Glomerular visceral epithelial cell (primary cell): ENCODE measurements at regions not wholly inside any gene's neighbourhood (a gene's known extent, or its start where the extent isn't known, plus 50 kb on each side); places are given as distances from the start of the nearest gene placed in this dataset.
"Not testable (repeated sequence)": the region's sequence is repeated elsewhere in the genome, so short reads cannot be mapped to it uniquely, and the experiment has no call there.

Experiments used
- DNase-seq: peaks from one replicate; pipeline ENCODE4 v3.0.0-alpha.2; 2016; ENCODE audit errors: extremely low spot score

GRCh38 chr13:38002606-38003005, 133.0 kb upstream of the TRPC4 start:
- no peak for DNase-seq

DNA sequence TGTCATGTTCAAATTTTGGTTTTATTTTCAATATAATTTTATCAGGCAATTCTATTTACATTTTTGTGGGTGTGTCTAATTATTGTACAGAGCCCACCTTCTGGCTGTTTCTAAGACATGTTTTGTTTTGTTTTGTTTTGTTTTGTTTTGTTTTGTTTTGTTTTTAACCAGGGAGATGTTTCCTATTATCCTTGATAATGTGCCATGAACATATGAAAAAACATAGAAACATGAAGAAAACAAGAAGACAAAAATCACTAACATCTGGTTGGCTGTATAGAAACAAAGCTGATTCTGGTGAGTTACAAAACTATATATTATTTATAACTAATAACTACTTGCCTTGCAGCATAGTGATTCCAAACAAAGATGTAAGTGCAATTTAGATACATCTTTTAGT, 128.1 kb upstream of the TRPC4 start:
- no peak for DNase-seq

DNA sequence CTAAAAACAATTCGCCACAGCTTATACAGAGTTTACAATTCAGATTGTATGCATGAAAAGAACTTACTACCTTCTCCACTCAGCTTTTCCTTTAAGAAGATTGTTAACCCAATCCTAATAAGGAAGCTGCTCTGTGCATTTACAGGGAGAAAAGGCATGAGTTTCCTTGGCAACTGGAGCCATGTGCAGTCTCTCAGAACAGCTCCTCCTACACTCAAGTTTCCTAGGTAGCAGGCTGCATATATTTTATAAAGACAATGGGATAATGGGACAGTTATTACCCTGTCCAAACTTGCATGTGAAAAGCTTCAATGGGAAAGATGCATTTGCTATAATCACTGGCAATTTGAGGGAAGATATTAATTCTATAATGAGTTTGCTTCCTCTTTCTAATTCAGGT, 125.5 kb upstream of the TRPC4 start:
- DNase-seq = peak; percentile 24

- no peak for DNase-seq
Observed at GRCh38 chr13:37986811-37987210, 117.2 kb upstream of the TRPC4 start.

GRCh38 chr13:37985281-37985680, 115.7 kb upstream of the TRPC4 start:
- no peak for DNase-seq

GRCh38 chr13:37984357-37984756, 114.8 kb upstream of the TRPC4 start:
- no peak for DNase-seq

- no peak for DNase-seq
Observed at GRCh38 chr13:37981932-37982331, 112.4 kb upstream of the TRPC4 start.

- no peak for DNase-seq
Observed at GRCh38 chr13:37978680-37979079, 109.1 kb upstream of the TRPC4 start.

DNA sequence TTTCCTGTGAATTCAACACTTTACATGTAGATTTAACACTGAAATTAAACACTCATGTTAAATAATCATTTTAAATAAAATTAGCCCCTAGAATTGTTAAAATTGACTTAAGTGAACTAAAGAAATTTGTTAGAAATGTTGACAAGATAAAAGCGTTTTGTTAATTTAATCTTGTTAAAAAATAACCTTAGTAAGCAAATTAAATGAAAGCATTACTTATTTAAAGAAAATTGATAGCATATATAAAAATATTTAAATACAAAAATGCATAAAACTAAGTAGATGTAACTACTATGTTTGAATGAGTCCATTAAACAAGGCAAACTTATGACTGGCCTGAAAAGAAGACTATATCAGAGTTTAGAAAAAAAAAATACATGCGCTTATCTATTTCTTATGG, 99.0 kb upstream of the TRPC4 start:
- DNase-seq = no peak

- peak; percentile 41 for DNase-seq
Observed at GRCh38 chr13:37966266-37966665, 96.7 kb upstream of the TRPC4 start.

DNA sequence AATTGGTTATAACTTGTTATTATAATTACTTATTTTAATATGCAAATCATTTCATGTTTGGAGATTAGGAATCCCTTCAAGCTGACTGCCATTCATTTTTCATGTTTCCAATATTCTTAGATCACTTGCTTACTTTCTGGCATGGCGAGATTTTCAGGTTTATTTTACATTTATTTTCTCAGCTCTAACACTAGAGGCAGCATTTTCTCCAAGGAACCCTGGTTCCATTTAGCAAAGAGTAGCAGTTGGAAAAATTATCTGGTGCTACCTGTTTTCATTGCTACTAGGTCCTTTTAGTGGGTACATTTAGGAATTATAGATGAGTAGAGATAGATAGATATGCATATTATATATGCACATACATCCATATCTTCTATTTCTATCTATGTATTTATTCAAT, 90.9 kb upstream of the TRPC4 start:
- no peak for DNase-seq

GRCh38 chr13:37959284-37959683, 89.7 kb upstream of the TRPC4 start:
- no peak for DNase-seq

- no peak for DNase-seq
Observed at GRCh38 chr13:37956536-37956935, 87.0 kb upstream of the TRPC4 start.

DNA sequence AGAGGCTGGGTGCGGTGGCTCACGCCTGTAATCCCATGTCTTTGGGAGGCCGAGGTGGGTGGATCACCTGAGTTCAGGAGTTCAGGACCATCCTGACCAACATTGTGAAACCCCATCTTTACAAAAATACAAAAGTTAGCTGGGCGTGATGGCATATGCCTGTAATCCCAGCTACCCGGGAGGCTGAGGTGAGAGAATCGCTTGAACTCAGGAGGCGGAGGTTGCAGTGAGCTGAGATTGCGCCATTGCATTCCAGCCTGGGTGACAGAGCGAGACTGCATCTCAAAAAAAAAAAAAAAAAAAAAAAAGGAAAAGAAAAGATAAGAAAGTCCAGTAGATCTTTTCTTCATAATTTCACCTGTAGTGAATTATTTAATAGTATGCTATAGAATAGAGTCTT, 85.0 kb upstream of the TRPC4 start:
- not testable (repeated sequence) for DNase-seq

GRCh38 chr13:37954191-37954590, 84.6 kb upstream of the TRPC4 start:
- no peak for DNase-seq

GRCh38 chr13:37953696-37954095, 84.1 kb upstream of the TRPC4 start:
- no peak for DNase-seq

DNA sequence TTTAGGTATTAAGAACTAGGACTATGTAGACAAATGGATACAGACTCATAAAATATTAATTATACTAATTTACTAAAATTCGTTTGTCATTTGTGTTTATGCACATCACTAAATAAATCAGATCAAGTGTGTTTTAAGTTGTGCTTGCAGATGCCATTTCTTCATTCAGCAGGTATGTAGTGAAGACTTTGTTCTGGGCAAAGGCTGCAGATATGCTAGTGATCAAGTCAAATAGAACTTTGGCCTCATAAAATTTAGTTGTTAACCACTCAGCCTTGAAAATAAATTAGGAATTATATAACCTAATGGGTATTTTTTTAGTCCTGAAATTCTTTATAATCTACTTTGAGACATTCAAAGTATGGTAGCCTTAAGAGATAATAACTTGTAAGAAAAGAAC, 80.4 kb upstream of the TRPC4 start:
- no peak for DNase-seq

DNA sequence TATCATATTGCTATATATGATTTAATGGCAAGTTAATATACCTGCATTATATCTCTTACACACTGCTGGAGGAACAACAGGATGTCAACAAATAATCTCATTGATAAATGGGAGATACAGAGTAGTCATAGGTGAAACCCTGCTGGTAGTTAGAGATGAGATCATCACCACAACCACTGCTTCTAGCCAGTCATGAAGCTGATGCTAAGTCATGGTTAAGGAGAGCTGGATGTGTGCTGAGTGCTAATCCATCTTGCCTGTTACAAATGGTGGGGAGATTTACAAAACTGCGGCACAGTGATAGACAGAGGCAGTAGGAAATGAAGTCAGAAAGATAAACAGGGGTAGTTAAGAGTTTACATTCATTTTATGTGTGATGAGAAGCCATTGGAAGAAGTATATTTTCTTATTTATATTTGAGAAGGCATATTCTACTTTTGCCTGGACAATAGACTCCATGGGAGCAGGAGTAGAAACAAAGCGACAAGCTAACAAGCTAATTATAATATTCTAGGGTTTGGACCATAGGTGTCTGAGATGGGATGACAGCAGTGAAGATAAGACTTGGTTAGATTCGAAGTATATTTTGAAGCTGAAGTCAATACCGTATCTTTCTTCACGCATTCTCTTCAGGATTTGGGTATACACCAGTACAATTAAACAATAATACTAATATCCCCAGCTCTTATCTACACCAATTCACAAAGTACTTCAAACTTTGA, 78.0 kb upstream of the TRPC4 start:
- DNase-seq = no peak

- DNase-seq = no peak
Observed at GRCh38 chr13:37945651-37946575, 76.3 kb upstream of the TRPC4 start.

DNA sequence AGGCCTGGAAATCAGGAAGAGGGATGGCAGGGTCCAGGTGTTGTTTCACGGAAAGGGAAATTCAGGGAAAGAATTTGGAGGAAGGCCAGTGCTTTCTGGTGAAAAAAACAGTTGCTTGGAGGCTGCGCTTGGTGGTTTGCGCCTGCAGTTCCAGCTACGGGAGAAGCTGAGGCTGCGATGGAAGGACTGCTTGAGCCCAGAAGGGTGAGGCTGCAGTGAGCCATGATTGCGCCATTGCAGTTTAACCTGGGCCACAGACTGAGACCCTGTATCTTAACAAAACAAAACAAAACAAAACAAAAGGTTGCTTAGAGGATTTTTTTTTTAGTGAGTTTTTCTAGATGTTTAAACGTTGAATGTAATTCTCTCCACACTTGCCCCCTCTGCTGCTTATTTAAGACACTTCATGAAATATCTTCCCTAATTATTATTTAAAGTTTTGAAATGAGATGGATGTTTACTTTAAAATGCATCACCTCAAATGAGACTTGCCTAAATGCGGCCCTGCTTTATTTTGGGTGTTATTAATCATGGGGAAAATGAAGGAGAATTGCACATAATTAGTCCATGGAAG, 75.4 kb upstream of the TRPC4 start:
- DNase-seq = no peak

DNA sequence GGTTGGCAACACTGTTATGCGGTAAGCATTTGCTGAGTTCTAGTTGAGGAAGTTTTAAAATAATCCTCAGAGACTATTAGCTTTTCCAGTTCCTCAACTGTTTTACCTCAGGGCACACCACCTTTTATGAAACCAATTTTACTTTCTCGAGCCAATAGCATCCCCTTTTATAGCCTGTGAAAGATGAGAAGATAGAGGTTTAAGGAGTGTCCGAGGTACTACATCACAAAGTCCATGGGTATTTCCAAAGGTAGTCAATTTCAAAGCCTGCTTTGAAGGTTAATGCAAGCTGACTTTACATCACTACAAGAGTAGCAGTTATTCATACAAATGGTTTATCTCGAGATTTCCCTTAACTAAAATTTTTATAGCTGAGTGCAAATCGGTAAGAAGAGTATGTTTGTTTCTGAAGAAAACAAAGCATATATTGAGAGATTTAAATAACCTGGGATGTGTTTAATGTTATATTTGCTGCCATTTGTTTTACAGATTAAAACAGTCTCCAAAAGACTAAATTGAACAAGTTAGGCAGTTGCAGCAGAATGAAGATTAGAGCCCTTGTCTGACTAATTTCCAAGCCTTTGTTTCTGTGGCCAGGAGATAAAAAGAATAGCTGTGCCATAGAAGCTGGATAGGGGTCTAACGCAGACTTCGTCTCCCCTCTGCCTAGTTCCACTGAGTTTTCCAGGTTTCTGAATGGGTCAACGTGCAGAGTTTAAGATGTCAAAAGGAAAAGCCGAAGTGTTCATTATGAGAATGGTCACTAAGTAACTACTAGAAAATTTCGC, 74.7 kb upstream of the TRPC4 start:
- DNase-seq = no peak

DNA sequence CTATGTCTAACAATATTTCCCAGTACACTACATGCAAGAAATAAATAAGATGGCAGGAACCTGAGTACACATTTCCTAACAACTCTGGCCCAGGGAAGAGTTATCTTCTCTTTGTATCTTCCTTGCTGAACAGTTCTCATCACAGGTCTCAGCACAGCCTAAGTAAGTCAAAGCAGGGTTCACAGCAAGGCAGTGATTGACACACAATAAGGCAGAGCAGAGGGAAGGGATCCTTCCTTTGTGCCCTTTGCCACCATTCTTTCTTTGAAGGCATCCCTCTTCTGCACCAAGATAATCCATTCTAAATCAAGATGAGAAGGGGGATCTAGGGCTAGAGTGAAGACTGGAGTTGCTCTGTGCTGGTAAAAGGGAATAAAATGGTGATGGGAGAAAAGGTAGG, 73.4 kb upstream of the TRPC4 start:
- no peak for DNase-seq
